GM21526 (cell line): ENCODE measurements at regions not wholly inside any gene's neighbourhood (a gene's known extent, or its start where the extent isn't known, plus 50 kb on each side); places are given as distances from the start of the nearest gene placed in this dataset.

Experiments used
- ATAC-seq: cut with Tn5 transposase; IDR thresholded peaks from one replicate; pipeline ENCODE4 v1.9.1; 2021; ENCODE audit warnings: moderate library complexity; ENCODE audit not compliant: unreplicated experiment, low FRiP score

DNA sequence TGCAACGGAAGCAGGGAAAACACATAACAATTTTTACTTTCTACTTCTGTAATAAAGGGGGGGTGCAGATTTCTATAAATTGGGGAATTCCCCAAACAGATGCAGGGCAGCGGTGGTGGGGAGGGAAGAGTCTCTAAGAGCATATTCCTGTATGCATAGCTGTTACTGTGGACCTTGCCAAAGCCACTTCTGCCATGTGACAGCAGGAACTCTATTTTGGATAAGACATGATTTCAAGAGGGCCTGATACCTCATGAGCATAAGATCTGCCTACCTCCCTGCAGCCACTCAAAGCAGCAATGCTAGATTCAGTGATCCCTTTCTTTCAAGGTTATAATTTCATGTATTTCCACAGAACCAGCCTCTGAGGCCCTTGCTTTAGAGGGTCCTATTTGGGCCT, 86.2 kb upstream of the CNKSR3 start:
- no peak for ATAC-seq

DNA sequence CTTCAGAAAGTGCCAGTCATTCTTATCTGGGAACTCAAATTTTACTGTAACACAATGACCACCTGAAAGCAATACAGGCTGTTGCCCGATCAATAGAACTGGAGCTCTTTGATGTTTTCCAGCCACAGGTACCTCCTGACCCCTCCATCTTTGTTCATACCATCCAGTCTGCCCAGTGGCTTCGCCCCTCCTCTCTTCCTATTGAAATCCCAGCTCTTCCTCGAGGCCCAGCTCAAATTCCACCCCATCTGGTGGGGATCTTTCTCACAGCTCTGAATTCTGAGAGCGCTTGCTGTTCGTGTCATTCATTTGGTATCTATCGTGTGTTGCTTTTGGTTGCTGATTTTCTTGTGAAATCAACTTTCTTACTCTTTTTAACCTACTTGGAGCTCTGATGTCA, 87.9 kb upstream of the CNKSR3 start:
- ATAC-seq, result no peak

DNA sequence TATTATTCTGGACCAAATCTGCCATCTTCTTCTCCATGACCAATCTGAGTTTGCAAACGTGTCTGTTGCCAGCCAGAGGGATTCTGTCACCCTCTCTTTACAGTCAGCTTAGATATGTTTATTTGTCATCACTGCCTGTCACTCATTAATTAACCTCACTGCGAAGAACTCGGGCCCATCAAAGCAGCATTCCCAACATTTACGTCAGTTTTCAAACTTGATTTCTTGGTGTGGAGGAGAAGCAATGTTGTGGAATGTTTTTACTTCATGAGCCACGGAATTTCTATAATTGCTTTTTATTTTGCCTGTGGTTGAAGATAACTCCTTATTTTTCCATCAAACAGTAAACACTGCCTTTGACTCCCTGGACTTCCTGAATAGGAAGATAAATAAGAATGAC, 91.8 kb upstream of the CNKSR3 start:
- ATAC-seq, result no peak

DNA sequence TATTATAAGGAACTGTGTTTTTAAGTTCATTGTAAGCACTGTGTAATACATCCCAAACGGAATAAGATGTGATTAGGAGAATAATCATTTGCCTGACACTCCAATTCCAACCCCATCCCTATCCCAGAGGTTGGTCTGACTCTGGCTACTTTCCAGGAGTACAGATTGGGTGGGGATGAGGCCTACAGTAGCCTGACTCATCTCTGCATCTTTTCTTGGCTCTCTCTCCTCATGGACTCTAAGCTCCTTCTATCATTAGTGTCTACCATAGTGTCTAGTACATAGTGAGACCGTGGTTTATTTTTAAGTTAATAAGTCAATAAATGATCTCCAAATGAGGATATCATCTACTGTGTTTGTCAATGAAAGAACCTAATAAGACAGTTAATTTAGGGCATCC, 92.2 kb upstream of the CNKSR3 start:
- ATAC-seq, result no peak

DNA sequence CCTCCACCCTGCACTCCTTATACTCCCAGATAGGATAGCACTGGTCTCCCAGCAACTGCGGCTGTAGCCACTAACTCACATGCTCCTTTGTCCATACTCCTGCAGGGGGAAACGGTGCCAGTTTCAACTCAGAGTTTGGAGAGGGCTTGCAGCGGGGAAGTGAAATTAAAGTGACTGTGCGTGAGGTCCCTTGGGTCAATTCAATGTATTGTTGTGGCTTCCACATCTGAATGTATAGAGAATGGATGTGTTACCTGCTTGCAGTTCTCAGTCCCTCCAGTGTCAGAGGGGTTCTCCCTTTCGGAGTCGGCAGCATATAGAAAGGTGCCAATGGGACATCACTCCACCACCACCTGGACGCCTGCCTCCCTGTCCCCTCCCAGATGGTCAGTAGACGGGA, 93.6 kb upstream of the CNKSR3 start:
- ATAC-seq, result peak; percentile 30

DNA sequence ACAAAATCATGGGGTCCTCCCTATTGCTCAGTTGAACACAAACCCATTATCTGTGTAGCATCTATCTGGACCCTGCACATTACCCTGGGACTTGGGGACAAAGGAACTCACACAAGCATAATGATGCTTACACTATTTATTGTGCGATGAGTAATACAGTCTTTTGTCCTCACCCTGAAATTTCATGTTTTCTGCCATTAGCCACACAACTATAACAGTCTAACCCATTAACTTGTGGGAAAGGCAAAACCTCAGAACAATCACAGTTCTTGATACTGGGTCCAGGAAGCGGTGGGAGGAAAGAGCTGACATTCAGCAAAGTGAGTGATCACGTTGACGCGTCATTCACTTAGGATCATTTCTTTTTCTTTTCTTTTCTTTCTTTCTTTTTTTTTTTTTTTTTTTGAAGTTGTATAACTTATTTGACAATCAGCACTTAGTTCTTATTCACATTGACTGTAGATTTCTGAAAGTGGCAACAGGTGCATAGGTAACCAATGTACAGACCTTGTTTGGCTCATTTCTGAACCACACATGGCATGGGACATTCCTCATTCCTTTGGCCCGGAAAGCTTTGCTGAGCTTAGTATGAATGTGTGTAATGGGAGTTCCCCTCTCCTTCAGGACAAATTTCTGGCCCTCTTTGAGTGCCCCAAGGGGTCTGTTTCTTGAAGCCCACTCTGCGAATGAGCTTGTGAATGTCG, 94.8 kb upstream of the CNKSR3 start:
- ATAC-seq, result no peak

DNA sequence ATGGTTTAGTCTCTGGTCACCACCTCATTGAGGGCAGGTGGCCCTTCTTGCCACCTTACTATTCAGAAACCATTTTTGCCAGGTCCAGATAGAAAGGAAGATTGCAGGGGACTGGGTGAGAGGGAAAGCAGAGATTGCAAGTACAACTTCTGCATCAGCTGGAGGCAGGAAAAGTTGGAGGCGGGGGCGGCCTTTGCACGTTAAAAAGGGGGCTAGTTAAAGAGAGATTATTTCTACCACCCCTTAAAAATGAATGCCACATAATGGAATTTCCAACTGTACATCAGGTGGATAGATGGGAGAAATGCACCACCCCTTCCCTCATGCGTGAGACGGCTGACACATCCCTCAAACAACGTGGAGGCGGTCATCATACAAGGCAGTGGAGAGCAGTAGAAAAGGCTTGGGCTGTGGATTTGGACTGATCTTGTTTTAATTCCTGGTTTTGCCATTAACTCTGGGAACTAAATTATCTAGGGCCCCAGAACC, 95.4 kb upstream of the CNKSR3 start:
- no peak for ATAC-seq

DNA sequence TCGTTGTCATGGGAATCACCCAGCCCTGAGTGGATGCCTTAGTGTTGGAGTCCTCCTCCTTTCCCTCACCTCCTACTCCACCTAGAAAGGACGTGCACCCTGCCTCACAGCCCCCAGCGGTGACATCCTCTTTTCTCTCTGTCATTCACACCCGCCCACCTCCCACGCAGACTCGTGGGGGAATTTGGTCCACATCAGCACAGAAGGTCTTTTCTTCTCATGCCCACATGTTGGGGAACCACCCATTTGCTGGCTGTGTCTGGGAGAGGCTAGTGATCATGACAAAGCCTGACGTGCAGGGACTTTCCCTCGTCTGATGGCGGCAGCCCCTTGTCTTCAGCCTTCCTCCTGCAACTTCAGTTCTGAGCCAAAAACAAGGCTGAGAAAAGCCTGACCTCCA, 96.0 kb upstream of the CNKSR3 start:
- peak; percentile 72 for ATAC-seq

DNA sequence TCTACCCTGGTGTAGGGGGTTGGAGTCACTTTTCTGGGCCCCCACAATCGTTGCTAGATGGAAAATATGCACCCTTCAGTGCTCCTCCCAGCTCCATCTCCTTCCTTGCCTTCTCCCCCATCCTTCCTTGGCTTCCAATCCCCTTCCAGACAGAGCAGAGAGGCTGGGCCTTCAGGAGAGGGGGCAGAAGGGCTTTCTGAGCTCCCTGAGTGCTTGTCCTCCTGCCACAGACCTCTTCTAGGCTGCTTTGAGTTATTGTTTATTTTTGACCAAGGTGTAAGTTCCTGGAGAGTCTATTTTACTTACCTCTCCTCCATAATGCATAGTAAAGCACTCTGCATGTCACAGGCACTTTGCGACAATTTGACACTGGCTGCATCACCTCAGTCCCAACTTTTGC, 96.4 kb upstream of the CNKSR3 start:
- ATAC-seq, result no peak

DNA sequence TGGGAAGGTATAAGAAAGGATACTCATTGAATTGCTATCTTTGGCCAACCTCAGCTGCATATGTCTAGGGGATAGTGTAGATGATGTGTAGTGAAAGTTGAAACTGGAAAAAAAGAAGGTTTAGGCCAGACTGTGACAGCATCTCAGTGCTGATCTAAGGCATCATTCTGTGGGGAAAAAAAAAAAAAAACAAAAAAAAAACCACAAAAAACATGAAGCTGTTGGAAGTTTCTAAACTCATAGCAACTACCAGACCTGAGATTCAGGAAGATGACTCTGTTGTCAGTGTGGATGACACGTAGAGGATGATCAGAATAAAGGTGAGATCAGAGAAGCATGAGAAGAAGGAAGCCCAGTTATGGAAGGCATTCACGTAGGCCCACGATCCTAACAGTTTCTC, 100.8 kb upstream of the CNKSR3 start:
- no peak for ATAC-seq

DNA sequence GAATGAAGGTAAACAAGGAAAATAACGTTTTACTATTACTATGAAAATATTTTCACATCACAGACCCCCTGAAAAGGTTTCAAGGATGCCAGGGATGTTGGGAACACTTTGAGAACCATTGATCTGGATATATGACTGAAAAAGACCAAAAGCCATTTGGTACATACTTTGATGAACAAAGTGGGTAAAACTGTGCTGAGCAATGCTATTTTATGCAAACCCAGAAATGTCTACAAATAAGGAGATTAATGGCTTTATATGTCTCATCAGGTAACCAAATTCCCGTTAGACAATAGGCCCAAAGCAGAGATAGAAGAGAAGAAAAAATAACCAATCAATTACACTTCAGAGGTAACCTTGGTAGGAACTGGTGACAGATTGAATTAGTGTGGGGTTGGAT, 101.4 kb upstream of the CNKSR3 start:
- no peak for ATAC-seq

DNA sequence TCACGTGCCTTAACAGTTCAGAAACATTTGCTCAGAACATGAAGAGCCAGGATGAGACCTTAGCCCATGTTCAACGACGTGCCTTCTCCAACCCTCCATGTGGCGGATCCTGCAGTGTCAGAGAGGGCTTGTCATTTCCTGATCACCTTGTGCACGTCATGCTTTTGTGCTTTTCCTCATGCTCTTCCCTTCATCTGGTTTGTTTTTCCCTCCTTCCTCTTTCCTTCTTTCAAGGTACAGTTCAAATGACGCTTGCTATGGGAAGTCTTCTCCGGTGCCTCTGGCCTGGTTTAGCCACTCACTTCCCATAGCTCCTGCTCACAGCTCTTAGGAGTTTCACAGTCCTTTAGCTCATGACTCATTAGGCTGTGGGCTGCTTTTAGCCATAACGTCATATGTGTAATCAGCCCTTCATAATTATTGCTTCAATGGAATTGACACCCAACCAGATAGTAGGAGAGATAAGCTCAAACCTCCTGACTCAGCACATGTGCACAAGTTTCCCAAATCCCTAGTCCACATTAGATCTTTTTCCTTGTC, 102.7 kb upstream of the CNKSR3 start:
- ATAC-seq, result no peak

DNA sequence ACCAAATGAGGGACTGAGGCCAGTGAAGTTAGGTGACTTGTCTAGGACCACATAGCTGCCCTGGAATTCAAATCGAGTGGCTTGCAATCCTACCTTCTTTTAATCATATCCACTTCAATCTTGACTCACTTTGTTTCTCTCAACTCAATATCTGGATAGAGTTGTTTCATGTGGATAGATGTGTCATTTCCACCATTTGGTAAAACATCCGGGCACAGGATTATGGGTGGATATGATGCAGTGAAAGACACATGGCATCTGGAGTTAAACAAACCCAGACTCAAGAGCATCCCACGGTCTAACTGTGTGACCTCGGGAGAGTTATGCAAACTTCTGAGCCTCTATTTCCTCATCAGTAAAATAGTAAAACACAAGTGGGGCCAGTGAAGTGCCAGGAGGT, 103.6 kb upstream of the CNKSR3 start:
- no peak for ATAC-seq

DNA sequence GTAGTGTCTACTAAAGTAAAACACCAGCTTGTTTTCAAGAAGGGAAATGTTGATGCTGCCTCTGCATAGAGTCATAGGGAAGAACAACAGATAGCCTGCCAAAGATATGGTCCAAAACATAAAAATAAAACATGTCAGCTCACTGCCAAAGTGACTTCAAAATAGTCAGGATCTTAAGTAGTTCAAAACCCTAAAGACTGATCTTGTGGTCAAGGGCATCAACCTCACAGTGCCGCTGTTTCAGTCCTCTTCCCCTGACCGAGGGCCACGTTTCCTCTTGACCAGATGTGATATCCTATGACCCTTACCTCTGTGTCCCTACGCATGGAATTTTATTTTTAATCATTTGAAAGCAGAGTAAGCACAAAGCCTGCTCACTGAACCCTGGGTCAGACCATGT, 104.2 kb upstream of the CNKSR3 start:
- no peak for ATAC-seq

DNA sequence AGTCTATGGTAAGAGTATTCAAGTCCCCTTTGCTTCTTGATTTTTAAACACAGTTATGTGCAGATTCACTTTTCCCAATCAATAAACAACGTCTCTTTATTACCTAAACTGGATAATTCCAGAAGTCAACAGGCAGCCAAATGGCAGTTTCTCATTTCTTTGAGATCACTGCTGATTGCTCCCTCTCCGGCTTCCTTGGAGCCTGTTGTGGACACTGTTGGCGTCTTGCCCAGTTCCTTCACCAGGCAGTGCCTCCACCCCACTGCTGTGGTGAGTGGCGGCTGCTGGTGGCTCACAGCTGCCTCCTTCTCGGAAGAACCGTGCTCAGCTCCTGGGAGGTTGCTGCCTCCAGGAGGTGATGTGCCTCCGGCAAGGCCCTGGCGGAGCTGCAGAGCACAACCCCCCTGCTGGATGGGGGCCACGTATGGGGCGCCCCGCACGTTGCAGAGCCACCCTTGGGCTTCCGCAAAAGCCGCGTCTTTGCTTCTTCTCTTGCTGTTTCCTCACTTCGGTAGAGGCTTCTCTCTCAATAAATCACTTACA, 105.1 kb upstream of the CNKSR3 start:
- ATAC-seq, result no peak

DNA sequence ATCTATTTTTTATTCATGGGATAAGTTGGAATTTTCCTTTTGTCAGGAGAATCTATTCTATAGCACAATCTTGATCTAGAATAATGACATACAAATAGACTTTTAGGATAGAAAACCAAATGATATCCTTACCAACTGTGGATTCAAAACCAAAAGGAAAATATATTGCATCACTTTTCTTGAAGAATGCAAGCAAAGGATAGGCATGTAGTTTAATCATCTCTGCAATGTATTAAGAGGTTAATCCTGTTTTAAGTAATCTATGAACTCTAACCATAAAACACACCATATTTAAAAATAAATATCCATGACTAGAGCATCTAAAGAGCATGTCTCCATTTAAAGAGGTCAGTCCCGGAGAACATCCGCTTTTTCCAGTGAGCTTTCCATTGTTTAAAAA, 106.7 kb upstream of the CNKSR3 start:
- no peak for ATAC-seq

DNA sequence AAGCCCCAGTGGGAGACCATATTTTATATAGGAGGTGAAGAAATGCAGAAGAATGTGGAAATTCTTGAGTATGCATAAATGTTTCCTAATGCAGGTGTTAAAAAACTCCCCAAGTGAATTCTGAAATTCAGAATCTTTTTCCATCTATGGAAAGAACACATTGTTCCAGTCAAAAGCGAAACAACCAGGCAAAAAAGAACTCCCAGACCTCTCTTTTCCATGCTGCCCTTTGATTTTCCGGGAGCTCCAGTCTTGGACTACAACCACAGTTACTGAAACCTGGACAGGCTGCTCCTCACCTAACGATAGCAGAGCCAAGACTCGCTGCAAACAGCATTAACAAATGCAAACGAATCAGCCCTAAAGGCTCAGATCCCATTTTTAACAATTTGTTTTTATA, 108.7 kb upstream of the CNKSR3 start:
- ATAC-seq, result no peak

DNA sequence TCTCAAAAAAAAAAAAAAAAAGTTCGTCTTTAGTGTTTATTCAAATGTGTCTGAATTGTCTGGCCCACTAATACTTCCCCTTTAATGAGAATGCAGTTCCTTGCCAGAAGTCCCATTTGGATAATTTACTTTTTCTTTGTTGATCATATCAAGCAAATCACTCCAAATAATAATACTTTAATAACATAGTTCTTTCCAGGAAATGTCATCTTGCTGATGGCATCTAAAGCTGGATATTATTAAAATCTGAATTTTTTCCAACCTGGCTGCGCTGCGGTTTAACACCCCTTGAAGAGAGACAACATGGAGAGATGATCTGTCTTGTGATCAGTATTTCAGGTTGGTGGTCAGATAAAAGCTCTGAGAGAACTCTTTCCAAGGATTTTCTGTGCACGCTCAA, 111.2 kb upstream of the CNKSR3 start:
- no peak for ATAC-seq

DNA sequence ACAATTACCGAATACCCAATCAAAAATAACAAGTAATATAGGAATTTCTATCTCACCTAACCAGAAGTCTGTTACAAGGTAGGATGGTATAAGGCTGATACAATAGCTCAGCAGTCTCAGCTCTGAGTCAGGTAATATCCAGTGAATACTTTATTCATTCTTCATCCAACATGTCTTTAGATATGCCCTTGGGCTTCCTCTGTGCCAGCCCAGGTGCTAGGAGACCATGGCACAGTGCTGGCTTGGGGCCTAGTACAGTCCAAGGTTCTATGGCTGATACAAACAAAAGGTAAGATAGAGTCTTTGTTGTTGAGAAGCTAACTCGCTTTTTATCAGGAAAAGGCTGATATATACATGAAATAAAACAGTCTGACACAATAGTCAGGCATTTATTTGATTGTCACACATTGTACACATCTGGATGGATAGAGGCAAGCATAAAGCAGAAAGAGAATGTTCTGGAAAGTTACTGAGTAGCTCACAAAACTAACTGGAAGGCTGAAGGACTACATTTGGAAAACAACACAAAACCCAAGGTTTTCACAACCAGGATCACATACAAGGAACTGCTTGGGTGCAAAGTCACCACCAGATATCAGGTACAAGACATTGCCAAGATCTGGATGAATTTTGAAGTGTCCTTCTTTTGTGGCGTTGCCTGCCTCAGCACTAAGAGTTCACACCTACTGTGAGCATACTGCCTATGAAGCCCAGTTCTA, 110.4 kb upstream of the SCAF8 start:
- ATAC-seq, result no peak

DNA sequence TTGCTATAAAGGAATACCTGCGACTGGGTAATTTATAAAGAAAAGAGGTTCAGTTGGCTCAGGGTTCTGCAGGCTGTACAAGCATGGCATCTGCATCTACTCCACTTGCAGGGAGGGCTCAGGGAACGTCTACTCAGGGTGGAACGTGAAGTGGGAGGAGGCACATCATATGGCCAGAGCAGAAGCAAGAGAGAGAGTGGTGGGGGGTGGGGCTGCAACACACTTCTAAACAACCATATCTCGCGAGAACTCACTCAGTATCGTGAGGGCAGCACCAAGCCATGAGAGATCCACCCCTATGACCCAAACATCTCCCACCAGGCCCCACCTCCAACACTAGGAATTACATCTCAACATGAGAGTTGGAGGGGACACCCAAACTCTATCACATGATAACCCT, 109.8 kb upstream of the SCAF8 start:
- ATAC-seq, result no peak

DNA sequence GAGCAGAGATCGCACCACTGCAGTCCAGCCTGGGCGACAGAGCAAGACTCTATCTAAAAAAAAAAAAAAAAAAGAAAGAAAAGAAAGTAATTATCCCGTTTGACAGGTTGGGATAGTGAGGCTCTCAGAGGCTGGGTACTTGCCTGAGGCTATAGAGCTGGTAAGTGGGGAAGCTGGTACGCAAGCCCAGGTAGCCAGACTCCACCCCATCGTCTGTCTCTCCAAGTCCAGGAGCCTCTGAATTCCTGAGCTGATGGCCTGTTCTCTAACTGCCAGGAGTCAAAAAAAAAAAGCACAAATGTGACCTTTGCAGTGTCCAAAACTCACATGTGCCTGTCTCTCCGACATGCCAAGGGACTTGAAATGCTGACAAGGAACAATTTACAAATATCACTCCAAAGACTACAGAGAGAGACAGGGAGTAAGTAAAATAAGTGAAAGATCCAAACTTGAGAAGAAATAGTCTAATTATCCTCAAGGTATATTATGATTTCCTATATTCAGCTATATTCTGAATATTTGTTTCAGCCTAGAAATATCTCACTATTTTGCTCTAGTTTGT, 109.1 kb upstream of the SCAF8 start:
- ATAC-seq, result no peak
